Ectodermal cell (in vitro differentiated cells): ENCODE measurements at regions not wholly inside any gene's neighbourhood (a gene's known extent, or its start where the extent isn't known, plus 50 kb on each side); places are given as distances from the start of the nearest gene placed in this dataset.

Experiments
- H3K27ac ChIP-seq: 2 replicates; pipeline ENCODE4 v1.7.0; 2013; ENCODE audit warnings: mild to moderate bottlenecking, low read depth, low read length; ENCODE audit not compliant: insufficient read depth, poor library complexity, severe bottlenecking
- H3K27me3 ChIP-seq: 2 replicates; pipeline ENCODE4 v1.7.0; 2013; ENCODE audit warnings: mild to moderate bottlenecking, low read length; ENCODE audit not compliant: insufficient read depth, control insufficient read depth, poor library complexity, severe bottlenecking
- H3K36me3 ChIP-seq: one replicate; pipeline ENCODE4 v1.7.0; 2013; ENCODE audit warnings: low read length; ENCODE audit not compliant: control insufficient read depth, insufficient read depth
- H3K4me1 ChIP-seq: one replicate; pipeline ENCODE4 v1.7.0; 2013; ENCODE audit warnings: low read length; ENCODE audit not compliant: control insufficient read depth, insufficient read depth
- H3K4me3 ChIP-seq: 2 replicates; pipeline ENCODE4 v1.7.0; 2013; ENCODE audit warnings: low read depth, low read length, control low read depth; ENCODE audit not compliant: insufficient read depth
- H3K9me3 ChIP-seq: 2 replicates; pipeline ENCODE4 v1.7.0; 2013; ENCODE audit warnings: mild to moderate bottlenecking, low read length, moderate library complexity; ENCODE audit not compliant: control insufficient read depth
- WGBS, 2 experiments: methylation state at CpG; one replicate each; pipeline ENCODE4 v1.1.7; 2013; ENCODE audit warnings: missing lambda C conversion rate in 2 of 2; 5-methylcytosine and 5-hydroxymethylcytosine counted together

- Histone ChIP-seq H3K4me1 (no peaks in the 10 kb centered on the region), H3K4me3 (no peak overlapping the region), H3K36me3 (no peaks in the 10 kb centered on the region), H3K27ac (no peak overlapping the region), H3K9me3 (no peaks in the 10 kb centered on the region), H3K27me3 (no peaks in the 10 kb centered on the region)
- 89 to 93% methylated on average over 7 of the region's 7 CpGs for WGBS, 2 experiments
These were observed 56.8 kb upstream of the ETAA1 start for GRCh38 chr2:67340133-67341011.

GRCh38 chr2:67341012-67341318 is 56.2 kb upstream of the ETAA1 start:
- WGBS, 2 experiments = 90 to 95% methylated on average over 1 of the region's 1 CpG
- Histone ChIP-seq H3K27me3 (no peaks in the 10 kb centered on the region), H3K9me3 (no peaks in the 10 kb centered on the region), H3K36me3 (no peaks in the 10 kb centered on the region), H3K4me1 (no peaks in the 10 kb centered on the region), H3K4me3 (no peak overlapping the region), H3K27ac (no peak overlapping the region)

GRCh38 chr2:67341336-67341735 is 55.8 kb upstream of the ETAA1 start:
- Histone ChIP-seq H3K27ac (no peak overlapping the region), H3K4me1 (no peaks in the 10 kb centered on the region), H3K4me3 (no peak overlapping the region), H3K36me3 (no peaks in the 10 kb centered on the region), H3K27me3 (no peaks in the 10 kb centered on the region), H3K9me3 (no peaks in the 10 kb centered on the region)
- 94 to 97% methylated on average over 2 of the region's 2 CpGs for WGBS, 2 experiments

- no peaks in the 10 kb centered on the region for H3K36me3 ChIP-seq
- H3K27ac ChIP-seq = no peak overlapping the region
- no peaks in the 10 kb centered on the region for H3K4me1 ChIP-seq
- no peaks in the 10 kb centered on the region for H3K9me3 ChIP-seq
- WGBS, 2 experiments = 91 to 99% methylated on average over 3 of the region's 3 CpGs
- no peaks in the 10 kb centered on the region for H3K27me3 ChIP-seq
- H3K4me3 ChIP-seq = no peak overlapping the region
These were observed 54.7 kb upstream of the ETAA1 start for GRCh38 chr2:67342394-67342793.

GRCh38 chr2:67346718-67347407 is 50.3 kb upstream of the ETAA1 start:
- H3K4me1 ChIP-seq = no peaks in the 10 kb centered on the region
- no peaks in the 10 kb centered on the region for H3K9me3 ChIP-seq
- H3K27ac ChIP-seq = no peak overlapping the region
- no peaks in the 10 kb centered on the region for H3K36me3 ChIP-seq
- no peaks in the 10 kb centered on the region for H3K27me3 ChIP-seq
- 94% methylated on average over 3 to 4 of the region's 4 CpGs for WGBS, 2 experiments
- no peak overlapping the region for H3K4me3 ChIP-seq
